ENCODE measurements at regions not wholly inside any gene's neighbourhood (a gene's known extent, or its start where the extent isn't known, plus 50 kb on each side); places are given as distances from the start of the nearest gene placed in this dataset.
"Not testable (repeated sequence)": the region's sequence is repeated elsewhere in the genome, so short reads cannot be mapped to it uniquely, and the experiment has no call there.

GRCh38 chr10:109665321-109665720 lies 258.0 kb downstream of the XPNPEP1 start:
- Histone ChIP-seq H3K4me1 (no peaks in the 10 kb centered on the region), H3K27me3 (replicated peaks; ENCODE audit: control insufficient read depth, insufficient read depth, low read length) (no peaks in the 10 kb centered on the region), H3K4me3 (ENCODE audit: low read depth, low read length) (no peak overlapping the region), H3K9me3 (no peaks in the 10 kb centered on the region), H3K36me3 (ENCODE audit: control insufficient read depth, insufficient read depth, low read length) (no peaks in the 10 kb centered on the region; the same call in 1 of the 2 replicates)
- Mint-ChIP-seq H3K27me3 (ENCODE audit: insufficient read depth, unreplicated experiment) (peaks cover 6% of the 10 kb centered on the region), H3K4me1 (ENCODE audit: low read depth, unreplicated experiment) (no peaks in the 10 kb centered on the region), H3K4me3 (ENCODE audit: unreplicated experiment) (no peak overlapping the region), H3K36me3 (ENCODE audit: insufficient read depth, unreplicated experiment) (no peaks in the 10 kb centered on the region), H3K9me3 (ENCODE audit: unreplicated experiment) (peaks cover 3% of the 10 kb centered on the region), H3K27ac (ENCODE audit: unreplicated experiment) (no peak overlapping the region)
- intact Hi-C loops (cut with micrococcal nuclease; ENCODE audit: unreplicated experiment), result no loop called here
- no peak for TF ChIP-seq CTCF (IDR thresholded peaks at IDR 0.05; ENCODE audit: insufficient read depth in 1 of 2, low read depth in 1 of 2, low read length in 1 of 2, severe bottlenecking in 1 of 2, unreplicated experiment in 1 of 2)
- POLR2A ChIA-PET, result no interaction called here
- no TSS peak for BruUV-seq (replicated peaks)
- CTCF ChIA-PET, result no interaction called here
- no peak for DNase-seq

DNA sequence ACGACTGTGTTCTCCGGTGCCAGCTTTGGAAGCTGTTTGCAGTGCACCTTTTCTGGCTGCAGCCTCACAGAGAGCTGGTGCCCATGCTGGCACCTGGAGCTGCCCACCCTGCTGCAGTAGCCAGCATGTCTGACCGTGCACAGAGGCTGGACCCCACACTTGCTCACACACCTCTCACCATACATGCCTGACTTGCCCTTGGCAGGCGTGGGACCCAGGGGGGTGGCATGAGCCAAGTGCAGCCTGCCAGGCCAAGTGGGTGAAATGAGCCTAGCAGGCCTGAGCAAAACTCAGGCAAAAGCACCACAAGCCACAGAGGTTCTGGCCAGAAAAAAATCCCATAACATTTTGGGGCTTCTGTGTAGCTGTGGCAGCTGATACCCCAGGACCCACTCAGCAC lies 258.8 kb downstream of the XPNPEP1 start:
- H3K4me1 Mint-ChIP-seq (ENCODE audit: low read depth, unreplicated experiment), result no peaks in the 10 kb centered on the region
- no peaks in the 10 kb centered on the region for H3K4me1 ChIP-seq
- H3K9me3 ChIP-seq, result no peaks in the 10 kb centered on the region
- H3K27me3 Mint-ChIP-seq (ENCODE audit: insufficient read depth, unreplicated experiment), result peaks cover 4% of the 10 kb centered on the region
- no peak overlapping the region for H3K4me3 Mint-ChIP-seq (ENCODE audit: unreplicated experiment)
- no peak overlapping the region for H3K4me3 ChIP-seq (ENCODE audit: low read depth, low read length)
- intact Hi-C loops (cut with micrococcal nuclease; ENCODE audit: unreplicated experiment), result no loop called here
- H3K27ac Mint-ChIP-seq (ENCODE audit: unreplicated experiment), result no peak overlapping the region
- no peaks in the 10 kb centered on the region; the same call in 1 of the 2 replicates for H3K36me3 ChIP-seq (ENCODE audit: control insufficient read depth, insufficient read depth, low read length)
- CTCF ChIA-PET, result no interaction called here
- DNase-seq, result no peak
- H3K9me3 Mint-ChIP-seq (ENCODE audit: unreplicated experiment), result peaks cover 9% of the 10 kb centered on the region
- no peaks in the 10 kb centered on the region for H3K36me3 Mint-ChIP-seq (ENCODE audit: insufficient read depth, unreplicated experiment)
- BruUV-seq (replicated peaks), result no TSS peak
- no peaks in the 10 kb centered on the region for H3K27me3 ChIP-seq (replicated peaks; ENCODE audit: control insufficient read depth, insufficient read depth, low read length)
- POLR2A ChIA-PET, result no interaction called here
- TF ChIP-seq CTCF (IDR thresholded peaks at IDR 0.05; ENCODE audit: insufficient read depth in 1 of 2, low read depth in 1 of 2, low read length in 1 of 2, severe bottlenecking in 1 of 2, unreplicated experiment in 1 of 2), result no peak

DNA sequence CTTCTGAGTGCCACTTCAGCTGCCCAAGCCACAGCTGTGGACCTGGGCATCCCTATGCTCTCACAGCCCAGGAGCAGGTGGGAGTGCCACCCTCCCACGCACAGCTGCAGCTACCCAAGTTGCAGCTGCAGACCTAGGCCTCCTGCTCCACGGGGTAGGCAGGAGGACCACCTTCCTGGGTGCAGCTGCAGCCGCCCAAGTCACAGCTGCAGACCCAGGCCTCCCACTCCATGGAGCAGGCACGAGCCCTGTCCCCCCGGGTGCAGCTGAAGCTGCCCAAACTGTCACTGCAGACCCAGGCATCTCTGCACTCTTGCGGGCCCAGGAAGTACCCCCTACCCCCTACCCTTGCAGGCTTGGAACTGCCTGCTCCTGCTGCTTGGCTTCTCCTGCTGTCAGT lies 260.2 kb downstream of the XPNPEP1 start:
- peaks cover 4% of the 10 kb centered on the region for H3K27me3 Mint-ChIP-seq (ENCODE audit: insufficient read depth, unreplicated experiment)
- CTCF ChIA-PET, result no interaction called here
- no TSS peak for BruUV-seq (replicated peaks)

GRCh38 chr10:109652612-109653011 lies 270.7 kb downstream of the XPNPEP1 start:
- H3K9me3 ChIP-seq; BruUV-seq (replicated peaks); H3K4me1 ChIP-seq; H3K27me3 ChIP-seq (replicated peaks; ENCODE audit: control insufficient read depth, insufficient read depth, low read length); H3K4me1 Mint-ChIP-seq (ENCODE audit: low read depth, unreplicated experiment); POLR2A ChIA-PET; H3K4me3 ChIP-seq (ENCODE audit: low read depth, low read length); H3K4me3 Mint-ChIP-seq (ENCODE audit: unreplicated experiment); CTCF ChIA-PET; DNase-seq; intact Hi-C loops (cut with micrococcal nuclease; ENCODE audit: unreplicated experiment); H3K9me3 Mint-ChIP-seq (ENCODE audit: unreplicated experiment); H3K27ac Mint-ChIP-seq (ENCODE audit: unreplicated experiment); H3K36me3 ChIP-seq (ENCODE audit: control insufficient read depth, insufficient read depth, low read length); H3K36me3 Mint-ChIP-seq (ENCODE audit: insufficient read depth, unreplicated experiment): not testable (repeated sequence)
- H3K27me3 Mint-ChIP-seq (ENCODE audit: insufficient read depth, unreplicated experiment), result peaks cover 17% of the 10 kb centered on the region

More for the DNA sequence above, 260.2 kb downstream of the XPNPEP1 start:
- Mint-ChIP-seq H3K9me3 (ENCODE audit: unreplicated experiment) (peaks cover 9% of the 10 kb centered on the region), H3K36me3 (ENCODE audit: insufficient read depth, unreplicated experiment) (no peaks in the 10 kb centered on the region), H3K4me1 (ENCODE audit: low read depth, unreplicated experiment) (no peaks in the 10 kb centered on the region), H3K4me3 (ENCODE audit: unreplicated experiment) (no peak overlapping the region), H3K27ac (ENCODE audit: unreplicated experiment) (no peak overlapping the region)
- H3K9me3 ChIP-seq, result no peaks in the 10 kb centered on the region
- no peaks in the 10 kb centered on the region for H3K27me3 ChIP-seq (replicated peaks; ENCODE audit: control insufficient read depth, insufficient read depth, low read length)
- TF ChIP-seq CTCF (IDR thresholded peaks at IDR 0.05; ENCODE audit: insufficient read depth in 1 of 2, low read depth in 1 of 2, low read length in 1 of 2, severe bottlenecking in 1 of 2, unreplicated experiment in 1 of 2), result no peak
- no peak overlapping the region for H3K4me3 ChIP-seq (ENCODE audit: low read depth, low read length)
- POLR2A ChIA-PET, result interaction anchor here (0.6 kb wide), 1 partner anchor 24 kb away, joined by 4 read pairs; no protein-coding TSS in a partner anchor
- H3K4me1 ChIP-seq, result no peaks in the 10 kb centered on the region
- H3K36me3 ChIP-seq (ENCODE audit: control insufficient read depth, insufficient read depth, low read length), result no peaks in the 10 kb centered on the region; the same call in 1 of the 2 replicates
- intact Hi-C loops (cut with micrococcal nuclease; ENCODE audit: unreplicated experiment), result no loop called here
- DNase-seq, result no peak
